ENCODE measurements at regions not wholly inside any gene's neighbourhood (a gene's known extent, or its start where the extent isn't known, plus 50 kb on each side); places are given as distances from the start of the nearest gene placed in this dataset.

DNA sequence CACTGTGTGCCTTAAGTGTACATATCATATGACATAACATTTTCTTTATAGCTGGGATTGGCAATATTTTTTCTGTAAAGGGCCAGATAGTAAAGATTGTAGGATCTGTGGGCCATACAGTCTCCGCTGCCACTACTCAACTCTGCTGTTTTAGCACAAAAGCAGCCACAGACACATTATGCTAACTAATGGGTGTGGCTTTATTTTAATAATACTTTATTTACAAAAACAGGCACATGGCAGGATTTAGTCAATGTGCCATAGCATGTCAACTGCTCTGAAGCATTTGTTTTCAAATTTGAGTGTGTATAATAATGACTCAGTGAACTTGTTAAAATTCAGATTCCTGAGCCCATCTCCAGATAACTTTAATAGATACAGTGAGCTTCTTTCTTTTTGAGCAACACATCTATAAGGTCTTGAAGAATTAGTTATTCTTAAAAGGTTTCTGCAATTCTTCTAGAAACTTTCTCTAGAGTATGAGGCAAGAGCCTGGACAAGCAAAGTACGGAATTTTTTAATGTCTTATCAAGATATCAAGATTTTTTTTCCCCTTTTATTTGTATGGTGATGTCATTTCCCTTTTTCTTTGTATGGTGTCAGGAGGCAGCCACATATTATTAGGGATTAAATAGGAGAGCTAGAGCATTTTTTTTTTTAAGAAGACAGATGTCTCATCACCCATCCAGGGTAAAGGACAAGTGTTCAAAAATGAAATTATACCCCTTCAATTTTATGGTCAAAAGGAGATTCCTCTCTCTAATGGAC lies 518.3 kb downstream of the DHX35 start:
- TF ChIP-seq, protein P1, sequence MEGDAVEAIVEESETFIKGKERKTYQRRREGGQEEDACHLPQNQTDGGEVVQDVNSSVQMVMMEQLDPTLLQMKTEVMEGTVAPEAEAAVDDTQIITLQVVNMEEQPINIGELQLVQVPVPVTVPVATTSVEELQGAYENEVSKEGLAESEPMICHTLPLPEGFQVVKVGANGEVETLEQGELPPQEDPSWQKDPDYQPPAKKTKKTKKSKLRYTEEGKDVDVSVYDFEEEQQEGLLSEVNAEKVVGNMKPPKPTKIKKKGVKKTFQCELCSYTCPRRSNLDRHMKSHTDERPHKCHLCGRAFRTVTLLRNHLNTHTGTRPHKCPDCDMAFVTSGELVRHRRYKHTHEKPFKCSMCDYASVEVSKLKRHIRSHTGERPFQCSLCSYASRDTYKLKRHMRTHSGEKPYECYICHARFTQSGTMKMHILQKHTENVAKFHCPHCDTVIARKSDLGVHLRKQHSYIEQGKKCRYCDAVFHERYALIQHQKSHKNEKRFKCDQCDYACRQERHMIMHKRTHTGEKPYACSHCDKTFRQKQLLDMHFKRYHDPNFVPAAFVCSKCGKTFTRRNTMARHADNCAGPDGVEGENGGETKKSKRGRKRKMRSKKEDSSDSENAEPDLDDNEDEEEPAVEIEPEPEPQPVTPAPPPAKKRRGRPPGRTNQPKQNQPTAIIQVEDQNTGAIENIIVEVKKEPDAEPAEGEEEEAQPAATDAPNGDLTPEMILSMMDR (IDR thresholded peaks at IDR 0.05; ENCODE audit: partially characterized antibody, unreplicated experiment), result no peak
- Mint-ChIP-seq H3K27me3 (ENCODE audit: unreplicated experiment) (no peaks in the 10 kb centered on the region), H3K27ac (ENCODE audit: unreplicated experiment) (no peak overlapping the region), H3K4me3 (ENCODE audit: unreplicated experiment) (no peak overlapping the region), H3K36me3 (ENCODE audit: unreplicated experiment) (no peaks in the 10 kb centered on the region), H3K4me1 (ENCODE audit: low read depth, unreplicated experiment) (no peaks in the 10 kb centered on the region), H3K9me3 (ENCODE audit: unreplicated experiment) (no peaks in the 10 kb centered on the region)
- DNase-seq, result no peak

DNA sequence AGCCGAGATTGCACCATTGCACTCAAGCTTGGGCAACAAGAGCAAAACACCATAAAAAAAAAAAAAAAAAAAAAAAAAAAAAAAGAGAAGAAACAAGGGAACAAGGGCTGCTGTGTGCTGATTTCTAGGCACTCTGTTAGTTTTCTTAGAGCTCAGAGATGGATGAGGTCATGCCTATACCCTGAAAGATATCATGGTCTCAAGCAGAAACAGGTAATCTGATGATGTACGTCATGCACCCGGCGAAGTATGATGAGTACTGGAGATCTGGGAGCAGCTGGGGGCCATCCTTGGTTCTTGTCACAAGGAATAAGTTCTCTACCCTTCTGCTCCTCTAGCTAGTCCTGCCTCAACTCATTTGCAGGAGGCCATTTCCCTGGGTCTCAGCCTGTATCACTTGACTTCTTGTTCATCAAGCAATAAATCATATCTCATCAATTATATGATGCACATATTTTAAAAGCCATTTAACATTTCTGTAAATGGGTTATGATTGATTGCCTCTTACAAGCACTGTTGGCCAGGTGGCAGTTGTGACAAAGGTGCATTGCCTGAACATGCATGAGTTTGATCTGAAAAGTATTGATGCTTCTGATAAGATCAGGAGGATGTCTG lies 517.2 kb downstream of the DHX35 start:
- H3K27me3 Mint-ChIP-seq (ENCODE audit: unreplicated experiment), result no peaks in the 10 kb centered on the region
- no peak overlapping the region for H3K27ac Mint-ChIP-seq (ENCODE audit: unreplicated experiment)
- H3K9me3 Mint-ChIP-seq (ENCODE audit: unreplicated experiment), result no peaks in the 10 kb centered on the region
- no peak for DNase-seq
- TF ChIP-seq, protein P1 (IDR thresholded peaks at IDR 0.05; ENCODE audit: partially characterized antibody, unreplicated experiment), result no peak
- no peaks in the 10 kb centered on the region for H3K4me1 Mint-ChIP-seq (ENCODE audit: low read depth, unreplicated experiment)
- H3K36me3 Mint-ChIP-seq (ENCODE audit: unreplicated experiment), result no peaks in the 10 kb centered on the region
- no peak overlapping the region for H3K4me3 Mint-ChIP-seq (ENCODE audit: unreplicated experiment)

DNA sequence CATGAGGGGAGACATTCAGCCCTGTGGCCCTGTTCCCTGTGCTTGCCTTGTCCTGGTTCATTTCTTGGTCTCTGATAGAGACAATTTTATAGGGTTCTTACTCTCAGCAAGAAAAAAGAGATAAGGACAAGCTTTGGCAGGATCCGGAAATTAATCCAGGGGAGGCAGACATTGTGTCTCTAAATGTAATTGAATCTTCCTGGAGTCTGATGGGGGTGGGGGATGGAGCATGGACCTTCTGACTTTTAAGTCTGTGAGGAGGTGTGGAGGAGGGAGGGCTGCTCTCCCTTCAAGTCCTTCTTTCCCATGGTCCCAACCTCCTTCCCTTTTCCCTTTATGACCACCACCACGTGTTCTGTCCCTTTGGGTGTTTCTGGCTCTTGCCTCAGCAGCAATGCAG lies 512.7 kb downstream of the DHX35 start:
- Mint-ChIP-seq H3K4me1 (ENCODE audit: low read depth, unreplicated experiment) (no peaks in the 10 kb centered on the region), H3K36me3 (ENCODE audit: unreplicated experiment) (no peaks in the 10 kb centered on the region), H3K9me3 (ENCODE audit: unreplicated experiment) (no peaks in the 10 kb centered on the region), H3K27me3 (ENCODE audit: unreplicated experiment) (no peaks in the 10 kb centered on the region), H3K4me3 (ENCODE audit: unreplicated experiment) (no peak overlapping the region), H3K27ac (ENCODE audit: unreplicated experiment) (no peak overlapping the region)
- TF ChIP-seq, protein P1 (IDR thresholded peaks at IDR 0.05; ENCODE audit: partially characterized antibody, unreplicated experiment), result no peak
- DNase-seq, result no peak

DNA sequence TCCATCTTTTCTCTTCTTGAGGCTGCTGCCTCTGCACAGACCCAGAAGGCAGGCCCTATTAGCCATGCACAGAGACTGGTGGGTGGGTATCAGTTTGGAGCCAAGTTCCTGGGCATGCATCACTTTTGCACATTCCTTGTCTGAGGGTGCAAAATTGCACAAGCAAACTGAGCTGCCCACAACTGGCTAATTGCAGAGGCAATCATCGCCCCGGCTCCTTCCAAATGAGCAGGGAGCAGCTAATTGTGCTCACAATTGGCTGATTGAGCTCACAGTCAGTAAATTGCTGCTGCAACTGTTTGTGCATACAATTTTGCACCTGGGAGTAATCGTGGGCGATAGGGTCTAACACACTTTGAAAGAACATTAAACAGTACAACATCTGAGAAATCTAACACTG lies 511.4 kb downstream of the DHX35 start:
- DNase-seq, result no peak
- no peaks in the 10 kb centered on the region for H3K36me3 Mint-ChIP-seq (ENCODE audit: unreplicated experiment)
- H3K27me3 Mint-ChIP-seq (ENCODE audit: unreplicated experiment), result no peaks in the 10 kb centered on the region
- H3K9me3 Mint-ChIP-seq (ENCODE audit: unreplicated experiment), result no peaks in the 10 kb centered on the region
- H3K4me3 Mint-ChIP-seq (ENCODE audit: unreplicated experiment), result no peak overlapping the region
- TF ChIP-seq, protein P1 (IDR thresholded peaks at IDR 0.05; ENCODE audit: partially characterized antibody, unreplicated experiment), result no peak
- H3K27ac Mint-ChIP-seq (ENCODE audit: unreplicated experiment), result no peak overlapping the region
- no peaks in the 10 kb centered on the region for H3K4me1 Mint-ChIP-seq (ENCODE audit: low read depth, unreplicated experiment)

DNA sequence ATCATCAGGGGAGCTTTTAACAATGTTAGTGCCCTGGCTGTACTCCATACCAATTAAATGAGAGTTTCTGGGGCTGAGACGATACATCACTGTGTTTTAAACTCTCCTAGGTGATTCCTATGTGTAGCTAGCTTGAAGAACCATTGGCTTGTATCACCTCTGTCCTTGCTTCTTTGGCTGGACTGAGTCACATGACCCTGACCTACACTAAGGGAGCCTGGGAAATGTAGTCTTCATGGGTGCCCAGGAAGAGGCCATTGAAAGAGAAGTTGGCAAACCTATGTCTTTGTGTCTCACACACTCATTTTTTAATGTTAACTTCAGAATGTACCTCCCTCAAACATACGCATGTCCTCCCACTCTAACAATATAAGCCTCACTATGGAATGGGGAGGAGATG lies 506.6 kb downstream of the DHX35 start:
- Mint-ChIP-seq H3K4me1 (ENCODE audit: low read depth, unreplicated experiment) (no peaks in the 10 kb centered on the region), H3K4me3 (ENCODE audit: unreplicated experiment) (no peak overlapping the region), H3K27me3 (ENCODE audit: unreplicated experiment) (no peaks in the 10 kb centered on the region), H3K27ac (ENCODE audit: unreplicated experiment) (no peak overlapping the region), H3K36me3 (ENCODE audit: unreplicated experiment) (no peaks in the 10 kb centered on the region), H3K9me3 (ENCODE audit: unreplicated experiment) (no peaks in the 10 kb centered on the region)
- DNase-seq, result no peak
- TF ChIP-seq, protein P1 (IDR thresholded peaks at IDR 0.05; ENCODE audit: partially characterized antibody, unreplicated experiment), result no peak

Measured in glutamatergic neuron (in vitro differentiated cells).